ENCODE measurements at regions not wholly inside any gene's neighbourhood (a gene's known extent, or its start where the extent isn't known, plus 50 kb on each side); places are given as distances from the start of the nearest gene placed in this dataset.

GRCh38 chr12:97275728-97276590, 186.6 kb upstream of the RMST start:
- DNase-seq (ENCODE audit: low read depth), result no peak
- TF ChIP-seq, protein P1, sequence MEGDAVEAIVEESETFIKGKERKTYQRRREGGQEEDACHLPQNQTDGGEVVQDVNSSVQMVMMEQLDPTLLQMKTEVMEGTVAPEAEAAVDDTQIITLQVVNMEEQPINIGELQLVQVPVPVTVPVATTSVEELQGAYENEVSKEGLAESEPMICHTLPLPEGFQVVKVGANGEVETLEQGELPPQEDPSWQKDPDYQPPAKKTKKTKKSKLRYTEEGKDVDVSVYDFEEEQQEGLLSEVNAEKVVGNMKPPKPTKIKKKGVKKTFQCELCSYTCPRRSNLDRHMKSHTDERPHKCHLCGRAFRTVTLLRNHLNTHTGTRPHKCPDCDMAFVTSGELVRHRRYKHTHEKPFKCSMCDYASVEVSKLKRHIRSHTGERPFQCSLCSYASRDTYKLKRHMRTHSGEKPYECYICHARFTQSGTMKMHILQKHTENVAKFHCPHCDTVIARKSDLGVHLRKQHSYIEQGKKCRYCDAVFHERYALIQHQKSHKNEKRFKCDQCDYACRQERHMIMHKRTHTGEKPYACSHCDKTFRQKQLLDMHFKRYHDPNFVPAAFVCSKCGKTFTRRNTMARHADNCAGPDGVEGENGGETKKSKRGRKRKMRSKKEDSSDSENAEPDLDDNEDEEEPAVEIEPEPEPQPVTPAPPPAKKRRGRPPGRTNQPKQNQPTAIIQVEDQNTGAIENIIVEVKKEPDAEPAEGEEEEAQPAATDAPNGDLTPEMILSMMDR (conservative IDR thresholded peaks at IDR 0.05; ENCODE audit: low read depth, low read length), result no peak
- H3K4me3 ChIP-seq (ENCODE audit: low read depth, low read length), result no peak overlapping the region

DNA sequence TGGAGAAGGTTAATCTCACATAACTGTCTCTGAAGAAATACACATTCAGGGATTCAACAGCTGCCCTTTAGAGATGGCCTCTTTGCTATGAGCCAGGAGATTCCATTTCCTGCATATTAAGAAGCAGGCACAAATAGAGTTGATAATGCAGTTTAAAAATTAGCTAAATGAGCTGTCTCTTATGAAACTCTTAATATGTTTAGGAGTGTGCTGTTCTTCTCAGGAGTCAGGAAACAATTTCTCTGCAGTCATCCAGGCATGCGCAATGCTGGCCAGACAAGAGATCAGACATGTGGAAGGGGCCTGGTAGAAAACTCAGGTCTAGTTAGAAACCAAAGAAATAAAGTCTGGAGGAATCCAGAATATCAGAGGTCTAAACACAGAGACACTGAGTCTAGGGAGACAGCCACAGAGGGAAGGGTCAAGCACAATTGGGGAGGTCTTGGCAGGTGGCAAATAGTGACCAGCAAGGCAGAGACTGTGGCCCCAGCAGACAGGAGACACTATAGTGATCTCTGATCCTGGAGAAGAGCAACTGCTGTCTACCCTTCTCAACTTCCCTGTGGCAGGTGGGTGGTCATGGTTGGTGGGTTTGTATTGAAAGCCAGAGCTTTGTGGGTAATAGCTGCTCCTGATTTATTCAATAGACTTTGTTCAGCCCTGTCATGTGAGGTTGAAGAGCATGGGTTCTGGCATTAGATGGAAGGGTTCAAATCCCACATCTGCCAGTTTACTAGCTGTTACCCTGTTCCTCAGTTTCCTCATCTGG, 185.8 kb upstream of the RMST start:
- no peak for DNase-seq (ENCODE audit: low read depth)
- TF ChIP-seq, protein P1 (conservative IDR thresholded peaks at IDR 0.05; ENCODE audit: low read depth, low read length), result no peak
- no peak overlapping the region for H3K4me3 ChIP-seq (ENCODE audit: low read depth, low read length)

- DNase-seq (ENCODE audit: low read depth), result no peak
- TF ChIP-seq, protein P1 (conservative IDR thresholded peaks at IDR 0.05; ENCODE audit: low read depth, low read length), result peak; percentile 45
- no peak overlapping the region for H3K4me3 ChIP-seq (ENCODE audit: low read depth, low read length)
Measured at GRCh38 chr12:97283297-97283696, 179.3 kb upstream of the RMST start.

GRCh38 chr12:97288531-97288930, 174.1 kb upstream of the RMST start:
- no peak for DNase-seq (ENCODE audit: low read depth)
- H3K4me3 ChIP-seq (ENCODE audit: low read depth, low read length), result no peak overlapping the region
- TF ChIP-seq, protein P1 (conservative IDR thresholded peaks at IDR 0.05; ENCODE audit: low read depth, low read length), result no peak

DNA sequence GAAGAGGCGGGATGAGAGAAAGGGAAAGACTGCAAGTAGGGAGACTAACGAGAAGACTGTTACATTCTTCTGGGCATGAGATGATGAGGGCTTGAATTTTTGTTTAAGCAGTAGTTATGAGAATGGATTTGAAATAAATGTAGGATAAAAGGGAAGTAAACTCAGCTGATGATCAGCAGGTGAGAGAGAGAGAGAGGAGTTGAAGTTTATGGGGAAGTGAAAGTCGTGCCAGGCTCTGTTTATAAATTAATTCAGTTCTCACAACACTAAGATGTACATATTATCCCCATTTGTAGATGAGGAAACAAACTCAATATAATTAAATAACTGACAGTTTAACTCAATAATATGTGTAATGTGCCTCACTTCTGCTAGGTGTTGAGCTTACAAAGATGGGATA, 170.0 kb upstream of the RMST start:
- no peak overlapping the region for H3K4me3 ChIP-seq (ENCODE audit: low read depth, low read length)
- no peak for DNase-seq (ENCODE audit: low read depth)
- TF ChIP-seq, protein P1 (conservative IDR thresholded peaks at IDR 0.05; ENCODE audit: low read depth, low read length), result no peak

DNA sequence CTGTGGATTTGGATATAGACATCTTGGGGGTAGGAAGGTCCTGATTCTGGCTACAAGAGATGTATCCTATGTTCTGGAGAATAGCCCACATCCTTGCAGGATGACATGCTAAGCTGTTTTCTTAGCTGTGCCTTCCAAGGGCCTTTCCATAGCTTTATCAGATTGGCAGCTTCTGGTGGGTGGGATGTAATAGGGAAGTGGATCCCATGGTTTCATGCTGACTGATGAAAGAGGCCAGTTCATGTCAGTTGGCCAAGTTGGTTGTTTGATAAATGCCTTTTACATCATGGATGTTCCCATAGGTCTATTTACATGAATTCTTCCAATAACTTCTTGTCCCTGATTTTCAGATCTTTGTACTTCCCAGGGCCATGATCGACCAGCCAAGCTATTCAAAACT, 169.1 kb upstream of the RMST start:
- no peak for DNase-seq (ENCODE audit: low read depth)
- TF ChIP-seq, protein P1 (conservative IDR thresholded peaks at IDR 0.05; ENCODE audit: low read depth, low read length), result no peak
- no peak overlapping the region for H3K4me3 ChIP-seq (ENCODE audit: low read depth, low read length)

Data from epithelial cell of proximal tubule (primary cell).